Adipocyte (in vitro differentiated cells): ENCODE measurements at regions not wholly inside any gene's neighbourhood (a gene's known extent, or its start where the extent isn't known, plus 50 kb on each side); places are given as distances from the start of the nearest gene placed in this dataset.

ENCODE experiments used
- DNase-seq: peaks from one replicate; pipeline ENCODE4 v3.0.0-alpha.2; 2015; ENCODE audit warnings: low read depth
- H3K27me3 ChIP-seq: replicated peaks from 2 replicates; pipeline ENCODE4 v1.7.0; 2013; ENCODE audit warnings: mild to moderate bottlenecking, low read length, moderate library complexity; ENCODE audit not compliant: control insufficient read depth, insufficient read depth
- H3K36me3 ChIP-seq: 2 replicates; pipeline ENCODE4 v1.7.0; 2013; ENCODE audit warnings: low read length, mild to moderate bottlenecking, moderate library complexity; ENCODE audit not compliant: control insufficient read depth, insufficient read depth, severe bottlenecking
- H3K4me1 ChIP-seq: 2 replicates; pipeline ENCODE4 v1.7.0; 2013; ENCODE audit warnings: mild to moderate bottlenecking, low read length, moderate library complexity; ENCODE audit not compliant: control insufficient read depth, insufficient read depth
- H3K4me3 ChIP-seq: 2 replicates; pipeline ENCODE4 v1.7.0; 2013; ENCODE audit warnings: mild to moderate bottlenecking, low read length, moderate library complexity
- H3K9ac ChIP-seq: 2 replicates; pipeline ENCODE4 v1.7.0; 2013; ENCODE audit warnings: mild to moderate bottlenecking, low read length, moderate library complexity
- H3K9me3 ChIP-seq: 2 replicates; pipeline ENCODE4 v1.7.0; 2013; ENCODE audit warnings: mild to moderate bottlenecking, low read length, moderate library complexity; ENCODE audit not compliant: control insufficient read depth

DNA sequence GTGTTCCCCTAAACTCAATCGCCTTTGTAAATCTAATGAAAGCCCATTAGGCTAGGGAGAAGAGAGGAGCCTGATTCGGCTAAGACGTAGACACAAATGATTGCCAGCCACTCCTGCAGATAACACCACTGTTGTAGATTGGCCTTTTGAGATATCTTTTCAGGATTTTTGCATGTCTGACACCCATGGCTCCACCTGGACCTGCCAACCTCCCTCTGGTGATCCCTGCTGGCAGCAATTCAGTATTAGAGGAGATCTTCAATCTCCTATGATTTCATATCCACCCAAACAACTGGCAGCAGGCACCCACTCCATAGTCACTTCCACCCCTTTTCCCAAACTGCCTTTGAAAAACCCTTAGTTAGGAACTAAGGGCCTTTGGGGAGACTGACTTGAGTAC lies 191.9 kb upstream of the UBL3 start:
- no peak for DNase-seq
- no peaks in the 10 kb centered on the region for H3K9me3 ChIP-seq
- peaks cover 7% of the 10 kb centered on the region for H3K4me1 ChIP-seq
- no peak overlapping the region for H3K4me3 ChIP-seq
- no peaks in the 10 kb centered on the region for H3K36me3 ChIP-seq
- no peak overlapping the region for H3K9ac ChIP-seq
- H3K27me3 ChIP-seq = no peaks in the 10 kb centered on the region

DNA sequence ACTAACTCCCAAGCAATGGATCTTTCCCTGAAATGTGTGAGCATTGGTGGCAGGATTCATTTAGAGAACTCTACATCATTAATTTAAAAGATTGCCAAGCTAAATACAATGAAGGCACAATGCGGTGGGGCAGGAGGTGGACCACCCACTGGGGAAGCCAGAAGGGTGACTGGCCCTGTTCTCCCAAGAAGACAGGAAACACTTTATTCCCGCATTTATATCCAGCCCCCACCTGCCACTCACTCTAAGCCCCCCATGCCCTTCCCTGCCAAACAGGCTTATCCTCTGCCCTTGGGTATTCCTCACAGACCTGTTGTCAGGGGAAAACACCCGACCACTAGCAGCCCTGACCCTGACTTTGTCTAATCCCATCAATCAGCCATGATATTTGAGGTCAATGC lies 189.1 kb upstream of the UBL3 start:
- H3K27me3 ChIP-seq = no peaks in the 10 kb centered on the region
- no peaks in the 10 kb centered on the region for H3K36me3 ChIP-seq
- peaks cover 10% of the 10 kb centered on the region for H3K4me1 ChIP-seq
- no peaks in the 10 kb centered on the region for H3K9me3 ChIP-seq
- DNase-seq = no peak
- H3K9ac ChIP-seq = no peak overlapping the region
- H3K4me3 ChIP-seq = no peak overlapping the region

DNA sequence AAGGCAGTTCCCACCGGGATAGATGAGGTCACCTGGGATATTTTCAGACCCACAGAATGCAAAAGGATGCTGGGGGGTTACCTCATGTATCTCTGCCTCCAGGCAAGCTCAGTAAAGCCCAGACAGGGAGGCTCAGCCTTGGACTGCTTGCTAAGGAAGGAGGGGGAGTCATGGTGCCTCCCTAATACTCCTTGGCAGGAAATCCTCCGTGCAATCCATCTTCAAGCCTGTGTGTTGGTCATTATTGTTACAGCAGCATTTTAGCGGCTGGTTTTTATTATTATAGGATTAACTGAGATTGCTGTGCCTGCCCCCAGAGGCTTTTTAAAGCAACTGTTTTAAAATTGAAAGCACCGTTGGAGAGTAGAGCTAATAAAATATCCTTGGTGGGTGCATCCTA lies 188.5 kb upstream of the UBL3 start:
- Histone ChIP-seq H3K4me1 (peaks cover 17% of the 10 kb centered on the region), H3K4me3 (no peak overlapping the region), H3K36me3 (no peaks in the 10 kb centered on the region), H3K27me3 (no peaks in the 10 kb centered on the region), H3K9me3 (no peaks in the 10 kb centered on the region), H3K9ac (no peak overlapping the region)
- DNase-seq = peak; percentile 82

DNA sequence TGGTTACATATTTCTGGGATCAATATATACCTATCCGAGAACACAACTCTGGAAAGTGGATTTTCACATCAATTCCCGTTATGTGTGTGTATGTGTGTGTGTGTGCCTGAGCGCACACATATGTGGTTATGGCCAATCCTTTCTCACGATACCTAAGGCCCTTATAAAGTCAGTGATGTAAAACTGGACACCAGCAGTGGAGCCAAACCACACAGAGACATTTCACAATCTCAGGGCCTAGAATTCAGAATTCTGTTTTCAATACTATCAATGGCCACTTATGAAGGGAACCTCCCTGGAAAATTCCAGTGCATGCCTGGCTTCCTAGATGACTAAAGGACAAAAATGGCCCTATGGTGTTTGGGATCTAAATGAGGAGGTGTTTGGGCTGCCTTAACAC lies 187.3 kb upstream of the UBL3 start:
- H3K4me3 ChIP-seq = no peak overlapping the region
- H3K36me3 ChIP-seq = no peaks in the 10 kb centered on the region
- H3K4me1 ChIP-seq = peaks cover 24% of the 10 kb centered on the region
- DNase-seq = peak; percentile 54
- H3K9ac ChIP-seq = no peak overlapping the region
- H3K9me3 ChIP-seq = no peaks in the 10 kb centered on the region
- H3K27me3 ChIP-seq = no peaks in the 10 kb centered on the region

DNA sequence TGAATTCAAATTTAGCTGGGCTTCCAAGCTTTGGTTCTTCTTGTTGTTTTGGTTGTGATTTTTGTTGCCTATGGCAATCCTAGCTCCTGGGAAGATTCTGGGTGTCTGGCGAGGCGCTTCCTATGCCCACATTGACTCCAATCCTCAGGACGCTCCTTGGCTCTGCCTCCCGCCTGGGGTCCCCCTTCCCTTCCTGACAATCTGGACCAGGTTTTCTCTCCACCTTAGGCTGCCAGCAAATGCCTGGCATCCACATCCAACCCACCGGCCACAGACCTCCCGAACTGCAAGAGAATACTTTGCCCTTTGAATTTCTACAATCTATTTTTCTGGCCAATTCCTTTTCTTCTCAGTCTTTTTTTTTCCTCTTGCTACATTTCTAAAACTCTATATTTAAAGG lies 186.9 kb upstream of the UBL3 start:
- H3K4me3 ChIP-seq = no peak overlapping the region
- H3K9ac ChIP-seq = no peak overlapping the region
- H3K4me1 ChIP-seq = peaks cover 24% of the 10 kb centered on the region
- no peak for DNase-seq
- H3K36me3 ChIP-seq = no peaks in the 10 kb centered on the region
- no peaks in the 10 kb centered on the region for H3K27me3 ChIP-seq
- no peaks in the 10 kb centered on the region for H3K9me3 ChIP-seq

DNA sequence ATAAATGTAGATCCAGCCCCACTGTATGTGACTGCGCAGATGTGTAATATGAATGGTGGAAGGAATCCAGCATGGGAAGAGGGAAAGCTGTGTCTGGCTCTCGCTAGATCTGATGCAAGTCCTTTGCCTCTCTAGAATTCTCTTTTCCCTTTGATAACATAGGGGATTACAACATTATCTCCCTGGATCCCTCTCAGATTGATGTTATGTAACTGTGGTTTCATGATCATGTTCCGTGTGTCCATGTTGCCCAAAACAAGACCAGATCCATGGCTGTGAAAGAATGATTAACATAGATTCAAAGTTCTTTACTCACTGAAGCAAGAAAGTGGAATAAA lies 184.0 kb upstream of the UBL3 start:
- Histone ChIP-seq H3K4me1 (peaks cover 27% of the 10 kb centered on the region), H3K4me3 (no peak overlapping the region), H3K36me3 (no peaks in the 10 kb centered on the region), H3K9ac (no peak overlapping the region), H3K27me3 (no peaks in the 10 kb centered on the region), H3K9me3 (no peaks in the 10 kb centered on the region)
- no peak for DNase-seq

DNA sequence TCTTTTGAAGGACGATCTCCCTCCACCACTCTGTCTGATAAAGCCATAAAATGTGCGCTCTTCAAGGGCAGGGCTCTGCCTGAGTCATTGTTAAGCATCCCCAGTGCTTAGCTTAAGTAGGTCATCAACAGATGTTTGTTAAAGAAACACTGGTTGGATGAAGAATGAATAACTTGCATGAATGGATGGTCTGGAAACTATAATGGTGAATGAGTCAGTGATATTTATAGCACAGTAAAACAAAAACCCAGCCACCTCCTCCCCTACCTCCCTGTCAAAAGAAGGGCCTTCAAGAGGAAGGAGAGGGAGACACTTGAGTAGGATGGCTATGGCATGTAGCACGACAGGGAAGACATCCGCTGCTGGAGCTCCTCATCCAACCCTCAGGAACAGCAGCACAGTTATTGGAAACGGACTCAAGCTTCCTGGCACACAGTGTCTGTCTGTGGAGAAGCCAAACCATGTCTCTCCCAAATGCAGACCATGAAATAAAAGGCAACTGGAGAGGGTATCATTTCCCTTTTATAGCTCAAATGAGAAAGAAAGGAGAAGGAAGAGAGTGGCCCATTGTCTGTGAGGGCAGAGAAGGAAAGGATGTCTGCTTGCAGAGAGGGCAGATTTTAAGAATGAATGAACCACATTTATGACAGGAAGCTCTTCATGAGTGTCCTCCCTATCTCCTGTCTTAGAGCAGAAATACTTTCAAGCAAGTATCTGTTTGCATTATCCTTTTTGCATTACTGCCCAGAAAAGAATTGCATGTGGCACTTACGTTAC lies 183.5 kb upstream of the UBL3 start:
- H3K36me3 ChIP-seq = no peaks in the 10 kb centered on the region
- no peaks in the 10 kb centered on the region for H3K27me3 ChIP-seq
- H3K9me3 ChIP-seq = no peaks in the 10 kb centered on the region
- H3K4me1 ChIP-seq = peaks cover 24% of the 10 kb centered on the region
- H3K9ac ChIP-seq = no peak overlapping the region
- peak; percentile 90 for DNase-seq
- peak overlapping the region; percentile 5 for H3K4me3 ChIP-seq

DNA sequence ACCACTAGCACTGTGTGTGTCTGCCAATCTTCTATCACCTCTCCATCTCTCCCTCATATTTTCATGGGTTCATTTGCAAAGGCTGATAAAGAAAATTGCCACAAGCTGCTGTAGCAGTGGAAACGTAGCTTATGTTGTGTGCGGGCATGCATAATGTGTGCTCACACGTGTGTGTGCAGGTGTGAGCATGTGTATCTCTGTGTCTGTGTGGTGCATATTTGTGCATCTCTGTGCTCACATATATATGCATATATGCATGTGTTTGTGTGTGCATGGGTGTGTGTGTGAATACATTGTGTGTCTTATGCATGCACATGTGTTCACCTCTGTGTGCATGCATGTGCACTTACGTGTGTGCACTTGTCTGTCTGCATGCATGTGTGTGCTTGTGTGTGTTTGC lies 181.8 kb upstream of the UBL3 start:
- H3K9ac ChIP-seq = no peak overlapping the region
- no peaks in the 10 kb centered on the region for H3K36me3 ChIP-seq
- peaks cover 25% of the 10 kb centered on the region for H3K4me1 ChIP-seq
- no peaks in the 10 kb centered on the region for H3K9me3 ChIP-seq
- no peak overlapping the region for H3K4me3 ChIP-seq
- DNase-seq = no peak
- no peaks in the 10 kb centered on the region for H3K27me3 ChIP-seq

DNA sequence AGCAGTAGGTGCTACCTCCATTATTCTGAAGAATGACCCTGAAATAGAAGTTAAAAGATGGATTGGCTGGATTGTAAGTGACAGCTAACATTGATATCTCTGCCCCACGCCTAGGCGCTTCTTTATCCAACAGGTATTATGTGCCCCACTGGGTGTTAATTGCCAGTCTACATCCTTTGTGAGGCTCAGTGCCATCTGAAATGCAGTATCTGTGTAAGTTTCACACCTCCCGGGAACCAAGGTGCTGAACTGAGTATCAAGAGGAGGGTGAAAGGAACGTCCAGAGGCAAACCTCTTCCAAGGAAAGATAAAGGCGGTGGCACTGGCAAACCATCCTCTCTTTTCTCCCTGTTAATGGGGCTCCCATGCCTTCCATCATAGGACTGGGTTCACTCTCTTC lies 181.1 kb upstream of the UBL3 start:
- H3K9me3 ChIP-seq = no peaks in the 10 kb centered on the region
- no peak for DNase-seq
- H3K4me3 ChIP-seq = no peak overlapping the region
- no peak overlapping the region for H3K9ac ChIP-seq
- H3K36me3 ChIP-seq = no peaks in the 10 kb centered on the region
- H3K27me3 ChIP-seq = no peaks in the 10 kb centered on the region
- H3K4me1 ChIP-seq = peaks cover 30% of the 10 kb centered on the region

DNA sequence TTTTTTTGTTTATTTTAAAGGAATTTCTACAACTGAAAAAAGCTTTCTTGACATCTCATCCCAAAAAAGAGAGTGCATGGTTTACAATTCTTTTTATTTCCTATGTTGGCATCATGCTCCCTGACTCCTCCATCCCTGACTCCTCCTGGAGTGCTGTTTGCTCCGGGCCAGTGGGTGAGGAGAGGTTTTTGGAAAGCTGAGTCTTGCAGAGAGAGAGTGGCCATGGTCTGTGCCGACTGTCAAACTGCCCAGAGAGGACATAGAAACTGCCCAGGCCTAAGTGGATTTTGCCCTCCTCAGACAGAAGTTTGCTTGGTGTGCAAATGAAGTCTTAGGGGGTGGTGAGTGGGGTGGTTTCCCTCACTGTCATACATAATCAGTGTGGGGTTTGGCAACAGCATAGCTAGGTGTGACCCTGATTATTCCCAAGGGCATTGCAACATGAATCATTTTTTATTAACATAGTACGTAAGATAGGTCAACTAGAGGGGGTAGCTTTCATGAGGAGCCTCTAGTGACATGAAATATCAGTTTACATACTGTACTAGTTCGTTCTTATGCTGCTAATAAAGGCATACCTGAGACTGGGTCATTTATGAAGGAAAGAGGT lies 179.8 kb upstream of the UBL3 start:
- H3K4me3 ChIP-seq = no peak overlapping the region
- peak; percentile 12 for DNase-seq
- H3K9me3 ChIP-seq = no peaks in the 10 kb centered on the region
- H3K36me3 ChIP-seq = no peaks in the 10 kb centered on the region
- no peak overlapping the region for H3K9ac ChIP-seq
- peaks cover 40% of the 10 kb centered on the region for H3K4me1 ChIP-seq
- H3K27me3 ChIP-seq = no peaks in the 10 kb centered on the region

DNA sequence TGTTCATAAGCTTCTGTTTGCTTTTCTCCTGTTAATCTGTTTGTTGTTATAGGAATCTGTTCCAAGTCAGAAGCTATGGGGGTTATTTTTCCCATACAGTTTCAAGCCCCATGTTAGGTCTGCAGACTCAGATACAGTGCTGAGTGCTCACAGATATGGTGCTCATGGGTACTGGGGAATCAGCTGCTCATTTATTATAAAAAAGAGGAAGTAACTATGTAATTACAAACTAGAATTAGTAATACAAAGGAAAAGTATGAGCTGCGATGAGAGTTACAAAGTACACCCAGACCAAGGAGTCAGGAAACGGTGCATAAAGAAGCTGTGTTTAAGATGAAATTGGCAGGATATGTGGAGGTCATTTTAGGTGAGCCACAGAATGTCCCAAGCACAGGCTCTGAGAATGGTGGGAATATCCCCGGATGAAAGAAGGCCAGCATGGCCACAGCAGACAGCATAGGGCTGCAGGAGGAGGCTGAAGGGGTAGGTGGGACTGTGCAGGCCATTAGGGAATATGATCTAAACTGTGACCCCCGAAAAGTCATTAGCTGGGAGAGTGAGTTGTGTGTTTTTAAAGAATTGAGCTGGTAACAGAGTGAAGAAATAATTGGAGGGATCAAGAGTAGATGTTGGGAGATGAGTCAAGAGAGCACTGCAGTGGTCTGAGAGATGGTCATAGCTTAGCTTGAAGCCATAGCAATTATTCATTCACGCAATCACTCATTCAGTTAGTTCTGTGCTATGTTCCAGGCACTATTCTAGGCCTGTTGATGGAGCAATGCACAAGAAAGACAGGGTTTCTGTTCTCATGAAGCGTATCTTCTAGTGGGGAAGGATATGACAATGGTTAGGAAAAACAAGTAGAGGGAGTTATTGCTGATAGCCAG lies 177.4 kb upstream of the UBL3 start:
- Histone ChIP-seq H3K36me3 (no peaks in the 10 kb centered on the region), H3K4me1 (peaks cover 27% of the 10 kb centered on the region), H3K9me3 (no peaks in the 10 kb centered on the region), H3K27me3 (no peaks in the 10 kb centered on the region), H3K9ac (no peak overlapping the region), H3K4me3 (no peak overlapping the region)
- no peak for DNase-seq
